ENCODE measurements at regions not wholly inside any gene's neighbourhood (a gene's known extent, or its start where the extent isn't known, plus 50 kb on each side); places are given as distances from the start of the nearest gene placed in this dataset.

DNA sequence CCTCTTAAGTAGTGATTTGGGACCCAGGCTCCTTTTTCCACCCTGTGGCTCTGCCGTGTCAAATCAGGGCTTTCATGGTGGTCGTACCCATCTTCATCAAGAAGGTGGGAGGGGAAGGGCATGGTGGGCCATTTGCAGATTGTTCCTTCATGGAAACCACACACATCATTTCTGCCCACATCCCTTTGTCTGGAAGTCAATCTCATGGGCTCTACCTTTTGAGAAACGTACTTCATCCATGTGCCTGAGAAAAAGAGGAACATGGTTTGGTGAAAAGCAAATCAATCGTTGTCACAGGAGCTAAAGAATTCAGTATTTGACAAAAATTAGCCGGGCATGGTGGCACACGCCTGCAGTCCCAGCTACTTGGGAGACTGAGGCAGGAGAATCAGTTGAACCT is 233.4 kb downstream of the FOXO1 start:
- no peak for TF ChIP-seq CTCF (IDR thresholded peaks at IDR 0.05; ENCODE audit: low read depth, low read length)
- no peak for DNase-seq (ENCODE audit: extremely low read depth, low read depth)

DNA sequence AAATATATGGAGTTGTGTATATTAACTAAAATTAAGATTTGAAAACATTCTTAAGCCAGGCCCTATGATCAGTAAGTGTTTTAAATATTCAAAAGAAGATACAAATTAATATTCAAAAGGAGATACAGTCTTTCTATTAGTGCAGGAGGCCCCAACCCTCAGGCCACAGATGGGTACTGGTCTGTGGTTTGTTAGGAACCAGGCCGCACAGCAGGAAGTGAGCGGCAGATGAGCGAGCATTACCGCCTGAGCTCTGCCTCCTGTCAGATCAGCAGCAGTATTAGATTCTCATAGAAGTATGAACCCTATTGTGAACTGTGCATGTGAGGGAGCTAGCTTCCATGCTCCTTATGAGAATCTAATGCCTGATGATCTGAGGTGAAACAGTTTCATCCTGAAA is 232.9 kb downstream of the FOXO1 start:
- no peak for DNase-seq (ENCODE audit: extremely low read depth, low read depth)
- no peak for TF ChIP-seq CTCF (IDR thresholded peaks at IDR 0.05; ENCODE audit: low read depth, low read length)

GRCh38 chr13:40434516-40435397 is 231.7 kb downstream of the FOXO1 start:
- no peak for TF ChIP-seq CTCF (IDR thresholded peaks at IDR 0.05; ENCODE audit: low read depth, low read length)
- no peak for DNase-seq (ENCODE audit: extremely low read depth, low read depth)

DNA sequence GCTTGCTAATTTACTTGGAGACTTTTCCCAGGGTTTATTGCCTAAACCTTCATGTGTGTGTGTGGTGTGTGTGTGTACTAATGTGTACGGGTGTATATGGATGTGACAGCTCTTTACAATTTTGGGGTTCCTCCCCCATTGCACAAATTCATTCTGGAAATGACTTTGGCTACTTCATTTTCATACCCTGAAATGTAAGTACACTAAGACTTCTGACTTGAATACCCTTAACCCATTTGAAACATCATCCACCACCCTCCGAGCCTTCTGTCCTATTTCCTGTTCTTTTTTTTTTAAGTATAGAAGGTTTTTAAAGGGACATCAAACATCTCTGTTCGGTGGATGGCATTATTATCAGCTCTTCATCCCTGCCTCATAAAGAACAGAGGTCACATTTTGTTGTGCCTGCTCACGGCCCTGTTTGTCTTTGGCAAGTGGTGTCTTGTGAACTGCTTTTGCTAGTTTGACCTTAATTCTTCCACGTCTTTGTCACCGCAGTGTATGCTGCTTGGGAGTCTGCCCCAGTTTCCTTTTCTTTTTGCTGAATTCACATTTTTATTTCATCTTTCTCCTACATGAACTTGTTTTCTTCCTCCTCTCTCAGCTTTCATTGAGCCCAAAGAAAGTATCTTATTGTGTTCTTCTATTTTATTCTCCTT is 228.3 kb downstream of the FOXO1 start:
- no peak for TF ChIP-seq CTCF (IDR thresholded peaks at IDR 0.05; ENCODE audit: low read depth, low read length)

DNA sequence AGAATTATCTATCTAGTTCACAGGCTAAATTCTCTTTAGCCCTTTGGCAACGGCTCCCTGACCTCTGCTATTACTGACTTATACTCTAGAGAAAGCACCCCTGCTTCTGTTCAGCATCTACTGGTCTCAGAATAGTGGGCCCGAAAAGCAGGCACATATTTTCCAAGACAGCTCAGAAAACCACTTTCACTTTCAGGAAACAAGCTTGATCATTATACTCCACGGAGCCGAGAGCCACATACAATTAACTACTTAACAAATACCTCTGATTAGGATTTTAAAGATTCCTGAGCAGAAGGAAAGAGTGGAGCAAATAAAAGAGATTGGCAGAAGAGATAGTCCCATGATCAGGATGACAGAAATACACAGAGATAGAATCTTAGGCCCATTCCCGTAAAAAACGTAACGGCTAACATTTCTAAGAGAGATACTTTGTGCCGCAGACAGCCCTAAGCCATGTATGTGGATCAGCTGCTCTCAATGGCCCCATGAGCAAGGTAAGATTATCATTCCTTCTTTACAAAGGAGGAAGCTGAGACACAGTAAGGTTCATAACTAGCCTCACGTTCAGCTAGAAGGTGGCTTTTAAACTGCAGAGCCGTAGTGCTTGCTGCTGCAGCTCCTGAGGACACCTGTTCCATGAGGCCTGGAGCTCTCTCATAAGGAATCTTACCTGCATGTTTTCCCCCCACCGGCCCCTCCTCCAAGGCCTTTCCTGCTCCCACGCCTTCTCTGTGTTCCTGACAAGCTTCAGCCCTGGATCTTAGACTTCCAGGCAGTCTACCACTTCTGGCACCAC is 227.2 kb downstream of the FOXO1 start:
- DNase-seq (ENCODE audit: extremely low read depth, low read depth), result no peak
- no peak for TF ChIP-seq CTCF (IDR thresholded peaks at IDR 0.05; ENCODE audit: low read depth, low read length)

More for the DNA sequence above, 228.3 kb downstream of the FOXO1 start:
- no peak for DNase-seq (ENCODE audit: extremely low read depth, low read depth)

DNA sequence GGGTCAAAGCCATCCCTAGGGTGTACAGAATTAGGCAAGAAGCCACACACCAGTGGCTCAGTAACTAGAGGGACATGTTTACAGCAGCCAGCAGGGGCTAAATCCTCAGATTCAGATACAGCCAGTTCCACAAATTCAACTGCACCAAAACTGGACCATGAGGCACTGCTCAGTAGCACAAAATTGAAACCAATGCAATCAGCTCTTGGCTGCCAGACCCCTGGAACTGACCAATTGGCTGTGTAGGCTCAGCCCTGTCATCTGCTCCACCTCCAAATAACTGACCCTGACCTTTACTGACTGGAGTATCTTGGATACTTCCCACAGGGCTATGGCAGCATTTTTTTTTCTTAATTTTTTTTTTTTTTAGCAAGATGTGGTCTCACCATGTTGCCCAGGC is 226.5 kb downstream of the FOXO1 start:
- TF ChIP-seq CTCF (IDR thresholded peaks at IDR 0.05; ENCODE audit: low read depth, low read length), result no peak
- no peak for DNase-seq (ENCODE audit: extremely low read depth, low read depth)
